Stimulated activated memory B cell treated with anti-CD40 and anti-IgM and Interleukin-4, amounts not matched to agents 10 μg/mL and 1 μg/mL and 100 μg/mL, for 72 hours (primary cell): ENCODE measurements at regions not wholly inside any gene's neighbourhood (a gene's known extent, or its start where the extent isn't known, plus 50 kb on each side); places are given as distances from the start of the nearest gene placed in this dataset.
"Not testable (repeated sequence)": the region's sequence is repeated elsewhere in the genome, so short reads cannot be mapped to it uniquely, and the experiment has no call there.

ENCODE experiments used
- ATAC-seq: fragments of 150-1000 bp; cut with Tn5 transposase; 2 replicates; pipeline ENCODE4 v1.10.0; 2021
- H3K27ac Mint-ChIP-seq: one replicate; pipeline ENCODE4 v1.8.0; 2022; ENCODE audit warnings: mild to moderate bottlenecking, mixed read lengths
- H3K27me3 Mint-ChIP-seq: one replicate; pipeline ENCODE4 v1.8.0; 2022; ENCODE audit warnings: mixed read lengths
- H3K36me3 Mint-ChIP-seq: one replicate; pipeline ENCODE4 v1.8.0; 2022; ENCODE audit warnings: mixed read lengths
- H3K4me1 Mint-ChIP-seq: one replicate; pipeline ENCODE4 v1.8.0; 2022; ENCODE audit warnings: mixed read lengths
- H3K4me3 Mint-ChIP-seq: one replicate; pipeline ENCODE4 v1.8.0; 2022; ENCODE audit warnings: mild to moderate bottlenecking, moderate library complexity, mixed read lengths
- H3K9me3 Mint-ChIP-seq: one replicate; pipeline ENCODE4 v1.8.0; 2022; ENCODE audit warnings: mixed read lengths

DNA sequence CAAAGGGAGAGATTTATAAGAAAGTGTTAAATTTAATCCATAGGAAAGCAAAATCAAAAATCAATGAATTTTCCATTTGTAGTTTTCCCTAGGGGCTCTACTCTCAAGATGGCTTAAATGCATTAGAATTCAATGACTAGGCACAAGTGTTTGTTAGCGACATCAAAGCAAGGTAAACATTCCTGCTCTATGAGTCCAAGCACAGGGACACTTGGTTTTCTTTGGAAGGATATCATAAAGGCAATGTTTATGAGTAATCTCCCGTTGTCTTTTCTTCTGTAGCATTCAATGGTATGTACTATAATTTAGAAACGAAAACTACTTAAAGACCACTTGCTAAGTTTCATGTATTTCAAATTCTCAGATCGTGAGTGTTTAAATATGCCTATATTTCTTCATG, 54.8 kb upstream of the ZNF717 start:
- not testable (repeated sequence) for H3K27me3 Mint-ChIP-seq, H3K4me1 Mint-ChIP-seq, H3K27ac Mint-ChIP-seq, H3K9me3 Mint-ChIP-seq, ATAC-seq, H3K36me3 Mint-ChIP-seq, H3K4me3 Mint-ChIP-seq

DNA sequence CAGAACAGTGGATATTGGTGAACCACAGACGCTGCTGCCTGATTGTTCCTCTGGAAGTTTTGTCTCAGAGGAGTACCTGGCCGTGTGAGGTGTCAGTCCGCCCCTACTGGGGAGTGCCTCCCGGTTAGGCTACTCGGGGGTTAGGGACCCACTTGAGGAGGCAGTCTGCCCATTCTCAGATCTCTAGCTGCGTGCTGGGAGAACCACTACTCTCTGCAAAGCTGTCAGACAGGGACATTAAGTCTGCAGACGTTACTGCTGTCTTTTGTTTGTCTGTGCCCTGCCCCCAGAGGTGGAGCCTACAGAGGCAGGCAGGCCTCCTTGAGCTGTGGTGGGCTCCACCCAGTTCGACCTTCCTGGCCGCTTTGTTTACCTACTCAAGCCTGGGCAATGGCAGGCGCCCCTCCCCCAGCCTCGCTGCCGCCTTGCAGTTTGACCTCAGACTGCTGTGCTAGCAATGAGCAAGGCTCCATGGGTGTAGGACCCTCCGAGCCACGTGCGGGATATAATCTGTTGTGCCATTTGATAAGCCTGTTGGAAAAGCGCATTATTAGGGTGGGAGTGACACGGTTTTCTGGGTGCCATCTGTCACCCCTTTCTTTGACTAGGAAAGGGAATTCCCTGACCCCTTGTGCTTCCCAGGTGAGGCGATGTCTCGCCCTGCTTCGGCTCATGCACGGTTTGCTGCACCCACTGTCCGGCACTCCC, 65.1 kb upstream of the ZNF717 start:
- H3K4me1 Mint-ChIP-seq, ATAC-seq, H3K36me3 Mint-ChIP-seq, H3K27ac Mint-ChIP-seq, H3K27me3 Mint-ChIP-seq, H3K9me3 Mint-ChIP-seq, H3K4me3 Mint-ChIP-seq: not testable (repeated sequence)

DNA sequence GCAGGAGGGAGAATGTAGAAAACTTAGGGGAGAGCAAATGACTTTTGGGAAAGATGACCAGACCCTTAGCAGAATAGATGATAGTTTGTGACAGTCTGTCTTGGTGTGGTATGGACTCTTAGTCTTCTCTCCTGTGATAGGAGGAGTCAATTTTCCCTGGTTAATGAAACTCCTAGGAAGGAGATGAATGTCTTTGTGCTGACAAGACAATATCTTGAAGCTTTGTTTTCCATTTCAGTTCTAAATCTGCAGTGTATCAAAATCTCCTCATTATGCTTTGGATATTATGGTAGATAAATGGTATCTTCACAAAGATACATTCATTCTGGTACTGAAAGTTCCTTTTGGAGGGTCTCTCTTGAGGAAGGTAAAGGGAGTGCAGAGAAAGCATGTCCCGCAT, 77.8 kb upstream of the ZNF717 start:
- Mint-ChIP-seq H3K27ac (no peak overlapping the region), H3K4me1 (no peaks in the 10 kb centered on the region), H3K9me3 (peaks cover 13% of the 10 kb centered on the region), H3K27me3 (no peaks in the 10 kb centered on the region), H3K36me3 (no peaks in the 10 kb centered on the region), H3K4me3 (no peak overlapping the region)
- ATAC-seq: no peak

DNA sequence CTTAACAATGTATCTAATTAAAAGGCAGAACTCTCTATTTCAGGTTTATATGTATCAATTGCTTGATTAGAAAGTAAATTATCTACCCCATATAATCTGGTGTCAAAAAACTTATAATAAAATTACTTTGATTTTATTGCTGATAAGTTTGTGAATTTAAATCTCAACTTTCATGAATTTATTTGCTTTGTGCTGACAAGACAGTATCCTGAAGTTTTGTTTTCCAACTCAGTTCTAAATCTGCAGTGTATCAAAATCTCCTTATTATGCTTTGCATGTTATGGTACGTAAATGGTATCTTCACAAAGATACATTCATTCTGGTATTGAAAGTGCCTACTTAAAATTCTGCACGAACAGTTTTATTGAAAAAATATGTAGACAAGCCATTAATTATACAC, 78.5 kb upstream of the ZNF717 start:
- no peak overlapping the region for H3K27ac Mint-ChIP-seq
- H3K27me3 Mint-ChIP-seq: no peaks in the 10 kb centered on the region
- H3K9me3 Mint-ChIP-seq: peaks cover 13% of the 10 kb centered on the region
- ATAC-seq: no peak
- no peaks in the 10 kb centered on the region for H3K36me3 Mint-ChIP-seq
- H3K4me3 Mint-ChIP-seq: no peak overlapping the region
- H3K4me1 Mint-ChIP-seq: no peaks in the 10 kb centered on the region

DNA sequence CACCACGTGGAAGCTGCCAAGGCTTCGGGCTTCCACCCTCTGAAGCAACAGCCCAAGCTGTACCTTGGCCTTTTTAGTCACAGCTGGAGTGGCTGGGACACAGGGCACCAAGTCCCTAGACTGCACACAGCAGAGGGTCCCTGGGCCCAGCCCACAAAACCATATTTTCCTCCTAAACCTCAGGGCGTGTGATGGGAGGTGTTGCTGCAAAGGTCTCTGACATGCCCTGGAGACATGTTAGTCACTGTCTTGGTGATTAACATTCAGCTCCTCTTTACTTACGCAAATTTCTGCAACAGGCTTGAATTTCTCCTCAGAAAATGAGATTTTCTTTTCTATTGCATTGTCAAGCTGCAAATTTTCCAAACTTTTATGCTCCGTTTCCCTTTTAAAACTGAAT, 98.4 kb upstream of the ZNF717 start:
- not testable (repeated sequence) for H3K27me3 Mint-ChIP-seq, H3K4me1 Mint-ChIP-seq, H3K27ac Mint-ChIP-seq, ATAC-seq, H3K9me3 Mint-ChIP-seq, H3K4me3 Mint-ChIP-seq, H3K36me3 Mint-ChIP-seq

DNA sequence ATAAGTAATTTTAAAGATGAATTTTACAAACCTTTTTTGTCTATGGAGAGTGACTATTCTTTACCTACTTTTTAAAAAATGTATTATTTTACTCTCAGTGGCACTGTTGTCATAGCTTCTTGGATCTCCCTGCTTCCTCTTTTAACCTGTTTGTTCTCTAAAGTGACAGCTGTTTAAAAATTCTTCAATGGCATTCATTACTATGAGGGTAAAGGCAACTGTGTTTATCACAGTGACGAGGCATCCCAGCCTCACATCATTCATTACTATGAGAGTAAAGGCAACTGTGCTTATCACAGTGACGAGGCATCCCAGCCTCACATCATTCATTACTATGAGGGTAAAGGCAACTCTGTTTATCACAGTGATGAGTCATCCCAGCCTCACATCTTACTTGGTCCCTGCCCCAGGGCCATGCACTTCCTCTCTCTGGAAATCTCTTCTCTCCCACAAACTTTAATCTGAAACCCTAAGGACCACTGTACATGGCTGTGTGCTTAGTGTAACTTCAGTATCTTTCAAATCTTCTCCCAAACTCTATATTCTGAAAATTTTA, 101.7 kb upstream of the ZNF717 start:
- Mint-ChIP-seq H3K27me3 (no peaks in the 10 kb centered on the region), H3K9me3 (peaks cover 7% of the 10 kb centered on the region), H3K4me3 (no peak overlapping the region), H3K36me3 (no peaks in the 10 kb centered on the region), H3K27ac (no peak overlapping the region), H3K4me1 (no peaks in the 10 kb centered on the region)
- no peak for ATAC-seq

DNA sequence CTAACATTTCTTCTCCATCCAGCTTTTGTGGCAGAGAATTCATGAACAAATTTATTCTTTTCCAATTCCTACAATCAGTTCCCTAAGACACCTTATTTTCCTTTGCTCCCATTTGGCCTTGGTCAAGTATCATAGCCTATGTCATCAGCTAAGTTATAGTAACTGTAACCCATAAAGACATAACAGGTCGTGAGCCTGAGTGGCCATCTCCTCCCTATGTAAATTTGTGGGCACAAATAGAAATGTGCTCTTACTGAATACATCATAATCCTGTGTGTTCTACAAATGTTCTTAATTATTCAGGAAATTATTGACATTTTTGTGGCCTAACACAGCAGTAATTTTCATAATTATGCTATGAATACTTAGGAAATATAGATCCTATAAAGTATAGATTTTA, 108.9 kb upstream of the ZNF717 start:
- Mint-ChIP-seq H3K4me3 (no peak overlapping the region), H3K27ac (no peak overlapping the region), H3K27me3 (no peaks in the 10 kb centered on the region), H3K36me3 (no peaks in the 10 kb centered on the region), H3K9me3 (peaks cover 7% of the 10 kb centered on the region), H3K4me1 (no peaks in the 10 kb centered on the region)
- no peak for ATAC-seq

DNA sequence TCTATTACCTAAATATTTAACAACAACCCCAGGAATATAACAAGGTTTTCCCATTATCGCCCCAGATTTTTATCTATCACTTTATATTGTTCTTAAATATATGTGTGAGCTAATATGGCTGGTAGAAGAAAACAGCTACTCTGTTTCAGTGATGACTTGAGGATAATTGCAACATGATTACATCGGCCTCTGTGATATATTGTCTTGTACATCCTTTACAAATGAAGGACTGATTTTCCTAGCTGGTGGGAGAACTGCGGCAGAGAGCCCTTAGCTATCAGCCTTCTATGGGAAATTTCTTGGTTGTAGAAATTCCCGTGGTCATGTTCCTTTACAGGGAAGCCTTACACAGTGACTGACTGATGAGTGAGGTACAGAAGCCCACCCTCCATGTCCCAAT, 110.9 kb upstream of the ZNF717 start:
- H3K4me1 Mint-ChIP-seq: no peaks in the 10 kb centered on the region
- H3K36me3 Mint-ChIP-seq: no peaks in the 10 kb centered on the region
- no peaks in the 10 kb centered on the region for H3K27me3 Mint-ChIP-seq
- H3K9me3 Mint-ChIP-seq: peaks cover 7% of the 10 kb centered on the region
- no peak for ATAC-seq
- H3K27ac Mint-ChIP-seq: no peak overlapping the region
- no peak overlapping the region for H3K4me3 Mint-ChIP-seq

DNA sequence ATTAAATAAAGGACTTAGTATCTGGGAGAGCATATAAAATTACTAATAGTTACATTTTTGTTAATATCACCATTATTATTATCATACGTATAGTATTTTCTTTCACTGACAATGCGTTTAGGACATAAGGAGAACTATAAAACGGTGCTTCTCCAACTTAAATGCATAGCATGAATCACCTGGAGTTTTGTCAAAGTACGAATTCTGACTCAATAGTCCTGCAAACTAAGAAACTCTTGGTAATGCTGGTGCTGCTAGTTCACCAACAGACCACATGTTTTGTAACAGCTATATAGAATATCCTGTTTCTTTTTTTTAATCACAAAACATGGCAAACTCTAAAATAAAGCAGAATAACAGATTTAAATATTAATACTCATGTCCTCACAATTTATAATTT, 116.1 kb upstream of the ZNF717 start:
- not testable (repeated sequence) for ATAC-seq, H3K27me3 Mint-ChIP-seq, H3K36me3 Mint-ChIP-seq, H3K4me1 Mint-ChIP-seq, H3K27ac Mint-ChIP-seq, H3K4me3 Mint-ChIP-seq
- H3K9me3 Mint-ChIP-seq: peaks cover 10% of the 10 kb centered on the region

DNA sequence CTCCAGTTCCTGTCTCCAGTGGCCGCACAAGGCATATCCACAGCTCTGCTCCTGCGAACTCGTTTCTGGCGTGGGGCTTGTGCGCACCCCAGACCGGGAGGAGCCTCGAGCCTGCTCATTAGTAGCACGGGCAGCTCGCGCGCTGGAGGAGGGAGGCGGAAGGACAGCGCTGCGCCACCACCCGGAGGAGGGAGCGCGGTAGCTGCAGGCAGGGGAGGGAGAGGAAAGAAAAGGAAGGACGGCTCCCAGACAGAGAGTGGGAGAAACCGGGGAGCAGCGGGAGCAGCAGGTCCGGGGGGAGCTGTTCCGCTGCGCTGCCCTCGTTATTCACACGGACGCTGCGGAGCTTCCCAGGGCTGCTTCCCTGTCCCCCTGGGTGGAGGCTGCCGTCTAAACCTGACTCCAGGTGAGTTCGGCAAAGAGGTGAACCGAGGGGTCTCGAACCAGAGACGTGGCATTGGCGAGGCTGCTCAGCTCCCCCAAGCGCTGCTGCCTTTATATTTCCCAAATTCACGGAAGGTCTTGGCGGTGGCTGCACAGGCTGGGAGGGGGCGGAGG, 121.3 kb upstream of the ZNF717 start:
- Mint-ChIP-seq H3K36me3 (no peaks in the 10 kb centered on the region), H3K27me3 (peaks cover 7% of the 10 kb centered on the region), H3K27ac (no peak overlapping the region), H3K9me3 (peaks cover 4% of the 10 kb centered on the region), H3K4me3 (no peak overlapping the region), H3K4me1 (no peaks in the 10 kb centered on the region)
- ATAC-seq: no peak

DNA sequence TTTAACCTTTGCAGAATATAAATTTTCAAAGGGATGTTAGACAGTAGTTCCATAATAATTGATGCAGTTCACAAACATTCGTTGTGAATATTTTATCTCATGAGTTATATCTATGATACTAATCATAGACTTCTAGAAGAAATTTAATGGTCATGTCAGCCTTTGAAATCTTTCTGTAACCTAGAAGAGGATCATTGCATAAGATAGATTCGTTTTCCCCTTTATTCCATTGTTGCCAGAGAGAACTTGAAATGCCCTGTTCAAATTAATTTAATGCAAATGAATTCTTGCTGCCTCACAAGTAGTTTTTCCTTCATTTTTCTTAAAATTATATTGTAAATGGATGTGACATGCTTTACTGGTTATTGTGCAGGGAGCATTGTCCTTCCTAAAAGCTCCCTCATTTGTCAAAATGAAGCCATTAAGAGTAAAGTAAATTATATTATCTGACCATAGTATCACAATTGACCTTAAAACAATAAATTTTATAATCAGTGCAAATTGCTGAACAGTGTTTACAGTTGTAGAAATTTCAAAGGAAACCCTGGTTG, 128.5 kb upstream of the ZNF717 start:
- H3K4me1 Mint-ChIP-seq: no peaks in the 10 kb centered on the region
- no peaks in the 10 kb centered on the region for H3K27me3 Mint-ChIP-seq
- H3K27ac Mint-ChIP-seq: no peak overlapping the region
- no peaks in the 10 kb centered on the region for H3K36me3 Mint-ChIP-seq
- no peak for ATAC-seq
- no peak overlapping the region for H3K4me3 Mint-ChIP-seq
- H3K9me3 Mint-ChIP-seq: peaks cover 6% of the 10 kb centered on the region

DNA sequence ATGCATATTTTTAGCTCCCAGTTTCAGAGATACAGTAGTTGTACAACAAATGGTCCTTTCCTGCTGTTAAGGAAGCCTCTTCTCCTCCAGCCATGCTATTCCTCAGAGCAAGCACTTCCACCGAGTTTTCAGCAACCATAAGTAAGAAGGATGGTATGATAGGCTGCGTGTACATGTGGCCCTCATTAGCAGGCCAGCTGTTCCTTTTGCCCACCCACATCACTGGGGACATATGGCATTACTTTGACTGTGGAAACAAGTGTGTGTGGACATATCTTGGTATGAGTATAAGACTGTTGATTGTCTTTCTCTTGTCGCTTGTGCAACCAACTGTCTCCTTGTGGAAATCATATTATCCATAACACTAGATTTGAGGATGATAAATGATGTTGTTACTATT, 129.4 kb upstream of the ZNF717 start:
- H3K36me3 Mint-ChIP-seq, H3K27ac Mint-ChIP-seq, H3K27me3 Mint-ChIP-seq, H3K4me1 Mint-ChIP-seq, H3K4me3 Mint-ChIP-seq, ATAC-seq, H3K9me3 Mint-ChIP-seq: not testable (repeated sequence)

DNA sequence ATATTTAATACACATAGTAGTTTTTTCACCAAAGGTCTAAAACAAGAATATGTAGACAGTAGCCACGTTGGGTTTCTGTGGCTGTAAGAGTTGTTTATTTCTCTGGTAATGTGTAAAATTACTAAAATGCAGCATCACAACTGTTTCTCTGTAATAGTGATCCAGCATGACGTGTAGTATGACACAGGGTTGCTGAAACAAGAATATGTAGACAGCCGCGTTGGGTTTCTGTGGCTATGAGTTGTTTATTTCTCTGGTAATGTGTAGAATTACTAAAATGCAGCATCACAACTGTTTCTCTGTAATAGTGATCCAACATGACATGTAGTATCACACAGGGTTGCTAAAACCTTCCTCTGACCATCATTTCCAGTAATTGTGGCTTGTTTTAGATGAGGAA, 153.6 kb upstream of the ZNF717 start:
- peaks cover 5% of the 10 kb centered on the region for H3K9me3 Mint-ChIP-seq
- no peaks in the 10 kb centered on the region for H3K36me3 Mint-ChIP-seq
- H3K27me3 Mint-ChIP-seq: no peaks in the 10 kb centered on the region
- ATAC-seq: no peak
- H3K4me3 Mint-ChIP-seq: no peak overlapping the region
- H3K4me1 Mint-ChIP-seq: no peaks in the 10 kb centered on the region
- H3K27ac Mint-ChIP-seq: no peak overlapping the region

DNA sequence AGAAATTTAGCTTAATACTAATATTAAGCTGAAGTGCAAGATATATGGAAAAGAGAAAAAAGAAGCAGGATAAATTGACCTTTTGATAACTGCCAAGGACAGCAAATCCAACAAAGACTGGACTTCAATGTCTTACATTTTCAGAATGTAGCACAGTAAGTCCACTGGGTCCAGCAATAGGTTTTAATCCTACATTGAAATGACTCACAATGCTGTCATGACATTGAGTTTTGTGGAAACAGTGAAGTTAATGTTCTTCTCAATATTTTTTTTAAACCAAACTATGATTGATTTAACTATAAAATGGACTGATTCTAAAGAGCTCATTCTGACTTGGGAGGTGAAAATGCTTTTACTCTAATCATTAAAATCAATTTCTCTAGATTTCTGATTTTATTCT, 166.6 kb upstream of the ZNF717 start:
- H3K27ac Mint-ChIP-seq: no peak overlapping the region
- no peak for ATAC-seq
- H3K4me1 Mint-ChIP-seq: no peaks in the 10 kb centered on the region
- peaks cover 7% of the 10 kb centered on the region for H3K9me3 Mint-ChIP-seq
- no peaks in the 10 kb centered on the region for H3K27me3 Mint-ChIP-seq
- H3K4me3 Mint-ChIP-seq: no peak overlapping the region
- no peaks in the 10 kb centered on the region for H3K36me3 Mint-ChIP-seq

DNA sequence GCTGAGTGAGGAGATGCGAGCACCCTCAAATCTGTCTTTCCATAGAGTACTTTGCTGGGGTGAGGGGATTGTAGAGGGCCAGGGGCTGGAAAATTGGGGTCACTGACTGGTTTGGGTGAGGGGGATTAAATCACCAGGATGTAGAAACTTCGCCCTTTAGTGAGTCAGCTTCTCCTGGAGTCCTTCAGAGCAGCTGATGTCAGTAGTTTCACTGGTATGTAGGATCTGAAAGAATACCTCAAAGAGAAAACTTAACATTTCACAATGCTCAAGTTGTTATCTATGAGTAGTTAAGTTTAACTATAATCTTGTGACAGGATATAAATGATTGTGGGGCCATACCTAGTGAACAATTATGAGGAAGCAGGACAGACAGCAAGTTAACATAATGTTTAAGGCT, 174.7 kb upstream of the ZNF717 start:
- not testable (repeated sequence) for H3K27me3 Mint-ChIP-seq, H3K27ac Mint-ChIP-seq, H3K4me3 Mint-ChIP-seq, H3K9me3 Mint-ChIP-seq, H3K36me3 Mint-ChIP-seq, H3K4me1 Mint-ChIP-seq, ATAC-seq

DNA sequence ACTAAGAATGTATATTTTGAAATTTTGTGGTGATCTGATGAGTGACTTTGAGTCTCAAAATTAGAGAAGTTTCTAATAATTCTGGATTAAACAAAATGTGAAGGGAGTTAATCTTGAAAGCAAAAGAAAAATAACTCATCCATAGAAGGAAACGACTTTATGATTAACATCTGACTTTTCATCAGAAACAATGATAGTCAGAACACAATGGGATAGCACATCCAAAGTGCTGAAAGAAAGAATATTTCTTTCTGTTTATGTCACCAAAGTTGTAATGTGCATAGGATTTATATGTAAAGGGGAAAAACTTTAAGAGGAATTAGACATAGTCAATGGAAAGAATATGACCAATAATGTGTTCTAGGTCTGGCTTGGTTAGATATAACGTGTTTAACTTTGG, 176.7 kb upstream of the ZNF717 start:
- not testable (repeated sequence) for ATAC-seq, H3K36me3 Mint-ChIP-seq, H3K9me3 Mint-ChIP-seq, H3K4me1 Mint-ChIP-seq, H3K27me3 Mint-ChIP-seq, H3K27ac Mint-ChIP-seq, H3K4me3 Mint-ChIP-seq
